ENCODE measurements at regions not wholly inside any gene's neighbourhood (a gene's known extent, or its start where the extent isn't known, plus 50 kb on each side); places are given as distances from the start of the nearest gene placed in this dataset.

DNA sequence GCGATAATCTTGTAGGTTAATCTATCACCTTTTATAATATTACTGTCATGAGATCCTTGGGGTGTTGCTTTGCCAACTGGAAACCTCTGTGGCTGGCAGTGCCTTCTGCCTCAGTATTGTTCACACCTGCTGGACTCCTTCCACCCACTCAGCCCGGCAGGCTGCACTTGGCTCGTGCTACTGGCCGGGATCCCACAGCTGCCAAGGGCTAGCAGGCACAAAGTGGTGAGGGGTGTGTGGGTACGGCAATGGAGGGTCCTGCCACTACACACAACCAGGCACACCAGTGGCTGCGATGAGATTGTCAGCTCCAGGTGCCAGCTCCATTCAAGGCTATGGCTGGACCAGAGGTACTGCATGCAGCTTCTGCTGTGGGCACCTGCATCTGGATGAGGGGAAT, 191.2 kb upstream of the LYPLAL1 start (continued):
- TF ChIP-seq CEBPG (CRISPR knock-in tag; IDR thresholded peaks at IDR 0.05) (no peak), CEBPG (tag; conservative IDR thresholded peaks at IDR 0.05 in 1 of 2, IDR thresholded peaks at IDR 0.05 in 1 of 2) (no peak), L3MBTL2 (IDR thresholded peaks at IDR 0.05) (no peak), MYNN (IDR thresholded peaks at IDR 0.05) (no peak), MYNN (CRISPR knock-in tag; IDR thresholded peaks at IDR 0.05) (no peak), MAFF (IDR thresholded peaks at IDR 0.05; ENCODE audit: low read length) (no peak)
- TF ChIP-seq, protein P1, sequence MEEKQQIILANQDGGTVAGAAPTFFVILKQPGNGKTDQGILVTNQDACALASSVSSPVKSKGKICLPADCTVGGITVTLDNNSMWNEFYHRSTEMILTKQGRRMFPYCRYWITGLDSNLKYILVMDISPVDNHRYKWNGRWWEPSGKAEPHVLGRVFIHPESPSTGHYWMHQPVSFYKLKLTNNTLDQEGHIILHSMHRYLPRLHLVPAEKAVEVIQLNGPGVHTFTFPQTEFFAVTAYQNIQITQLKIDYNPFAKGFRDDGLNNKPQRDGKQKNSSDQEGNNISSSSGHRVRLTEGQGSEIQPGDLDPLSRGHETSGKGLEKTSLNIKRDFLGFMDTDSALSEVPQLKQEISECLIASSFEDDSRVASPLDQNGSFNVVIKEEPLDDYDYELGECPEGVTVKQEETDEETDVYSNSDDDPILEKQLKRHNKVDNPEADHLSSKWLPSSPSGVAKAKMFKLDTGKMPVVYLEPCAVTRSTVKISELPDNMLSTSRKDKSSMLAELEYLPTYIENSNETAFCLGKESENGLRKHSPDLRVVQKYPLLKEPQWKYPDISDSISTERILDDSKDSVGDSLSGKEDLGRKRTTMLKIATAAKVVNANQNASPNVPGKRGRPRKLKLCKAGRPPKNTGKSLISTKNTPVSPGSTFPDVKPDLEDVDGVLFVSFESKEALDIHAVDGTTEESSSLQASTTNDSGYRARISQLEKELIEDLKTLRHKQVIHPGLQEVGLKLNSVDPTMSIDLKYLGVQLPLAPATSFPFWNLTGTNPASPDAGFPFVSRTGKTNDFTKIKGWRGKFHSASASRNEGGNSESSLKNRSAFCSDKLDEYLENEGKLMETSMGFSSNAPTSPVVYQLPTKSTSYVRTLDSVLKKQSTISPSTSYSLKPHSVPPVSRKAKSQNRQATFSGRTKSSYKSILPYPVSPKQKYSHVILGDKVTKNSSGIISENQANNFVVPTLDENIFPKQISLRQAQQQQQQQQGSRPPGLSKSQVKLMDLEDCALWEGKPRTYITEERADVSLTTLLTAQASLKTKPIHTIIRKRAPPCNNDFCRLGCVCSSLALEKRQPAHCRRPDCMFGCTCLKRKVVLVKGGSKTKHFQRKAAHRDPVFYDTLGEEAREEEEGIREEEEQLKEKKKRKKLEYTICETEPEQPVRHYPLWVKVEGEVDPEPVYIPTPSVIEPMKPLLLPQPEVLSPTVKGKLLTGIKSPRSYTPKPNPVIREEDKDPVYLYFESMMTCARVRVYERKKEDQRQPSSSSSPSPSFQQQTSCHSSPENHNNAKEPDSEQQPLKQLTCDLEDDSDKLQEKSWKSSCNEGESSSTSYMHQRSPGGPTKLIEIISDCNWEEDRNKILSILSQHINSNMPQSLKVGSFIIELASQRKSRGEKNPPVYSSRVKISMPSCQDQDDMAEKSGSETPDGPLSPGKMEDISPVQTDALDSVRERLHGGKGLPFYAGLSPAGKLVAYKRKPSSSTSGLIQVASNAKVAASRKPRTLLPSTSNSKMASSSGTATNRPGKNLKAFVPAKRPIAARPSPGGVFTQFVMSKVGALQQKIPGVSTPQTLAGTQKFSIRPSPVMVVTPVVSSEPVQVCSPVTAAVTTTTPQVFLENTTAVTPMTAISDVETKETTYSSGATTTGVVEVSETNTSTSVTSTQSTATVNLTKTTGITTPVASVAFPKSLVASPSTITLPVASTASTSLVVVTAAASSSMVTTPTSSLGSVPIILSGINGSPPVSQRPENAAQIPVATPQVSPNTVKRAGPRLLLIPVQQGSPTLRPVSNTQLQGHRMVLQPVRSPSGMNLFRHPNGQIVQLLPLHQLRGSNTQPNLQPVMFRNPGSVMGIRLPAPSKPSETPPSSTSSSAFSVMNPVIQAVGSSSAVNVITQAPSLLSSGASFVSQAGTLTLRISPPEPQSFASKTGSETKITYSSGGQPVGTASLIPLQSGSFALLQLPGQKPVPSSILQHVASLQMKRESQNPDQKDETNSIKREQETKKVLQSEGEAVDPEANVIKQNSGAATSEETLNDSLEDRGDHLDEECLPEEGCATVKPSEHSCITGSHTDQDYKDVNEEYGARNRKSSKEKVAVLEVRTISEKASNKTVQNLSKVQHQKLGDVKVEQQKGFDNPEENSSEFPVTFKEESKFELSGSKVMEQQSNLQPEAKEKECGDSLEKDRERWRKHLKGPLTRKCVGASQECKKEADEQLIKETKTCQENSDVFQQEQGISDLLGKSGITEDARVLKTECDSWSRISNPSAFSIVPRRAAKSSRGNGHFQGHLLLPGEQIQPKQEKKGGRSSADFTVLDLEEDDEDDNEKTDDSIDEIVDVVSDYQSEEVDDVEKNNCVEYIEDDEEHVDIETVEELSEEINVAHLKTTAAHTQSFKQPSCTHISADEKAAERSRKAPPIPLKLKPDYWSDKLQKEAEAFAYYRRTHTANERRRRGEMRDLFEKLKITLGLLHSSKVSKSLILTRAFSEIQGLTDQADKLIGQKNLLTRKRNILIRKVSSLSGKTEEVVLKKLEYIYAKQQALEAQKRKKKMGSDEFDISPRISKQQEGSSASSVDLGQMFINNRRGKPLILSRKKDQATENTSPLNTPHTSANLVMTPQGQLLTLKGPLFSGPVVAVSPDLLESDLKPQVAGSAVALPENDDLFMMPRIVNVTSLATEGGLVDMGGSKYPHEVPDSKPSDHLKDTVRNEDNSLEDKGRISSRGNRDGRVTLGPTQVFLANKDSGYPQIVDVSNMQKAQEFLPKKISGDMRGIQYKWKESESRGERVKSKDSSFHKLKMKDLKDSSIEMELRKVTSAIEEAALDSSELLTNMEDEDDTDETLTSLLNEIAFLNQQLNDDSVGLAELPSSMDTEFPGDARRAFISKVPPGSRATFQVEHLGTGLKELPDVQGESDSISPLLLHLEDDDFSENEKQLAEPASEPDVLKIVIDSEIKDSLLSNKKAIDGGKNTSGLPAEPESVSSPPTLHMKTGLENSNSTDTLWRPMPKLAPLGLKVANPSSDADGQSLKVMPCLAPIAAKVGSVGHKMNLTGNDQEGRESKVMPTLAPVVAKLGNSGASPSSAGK (IDR thresholded peaks at IDR 0.05), result no peak
- TF ChIP-seq, protein P2, sequence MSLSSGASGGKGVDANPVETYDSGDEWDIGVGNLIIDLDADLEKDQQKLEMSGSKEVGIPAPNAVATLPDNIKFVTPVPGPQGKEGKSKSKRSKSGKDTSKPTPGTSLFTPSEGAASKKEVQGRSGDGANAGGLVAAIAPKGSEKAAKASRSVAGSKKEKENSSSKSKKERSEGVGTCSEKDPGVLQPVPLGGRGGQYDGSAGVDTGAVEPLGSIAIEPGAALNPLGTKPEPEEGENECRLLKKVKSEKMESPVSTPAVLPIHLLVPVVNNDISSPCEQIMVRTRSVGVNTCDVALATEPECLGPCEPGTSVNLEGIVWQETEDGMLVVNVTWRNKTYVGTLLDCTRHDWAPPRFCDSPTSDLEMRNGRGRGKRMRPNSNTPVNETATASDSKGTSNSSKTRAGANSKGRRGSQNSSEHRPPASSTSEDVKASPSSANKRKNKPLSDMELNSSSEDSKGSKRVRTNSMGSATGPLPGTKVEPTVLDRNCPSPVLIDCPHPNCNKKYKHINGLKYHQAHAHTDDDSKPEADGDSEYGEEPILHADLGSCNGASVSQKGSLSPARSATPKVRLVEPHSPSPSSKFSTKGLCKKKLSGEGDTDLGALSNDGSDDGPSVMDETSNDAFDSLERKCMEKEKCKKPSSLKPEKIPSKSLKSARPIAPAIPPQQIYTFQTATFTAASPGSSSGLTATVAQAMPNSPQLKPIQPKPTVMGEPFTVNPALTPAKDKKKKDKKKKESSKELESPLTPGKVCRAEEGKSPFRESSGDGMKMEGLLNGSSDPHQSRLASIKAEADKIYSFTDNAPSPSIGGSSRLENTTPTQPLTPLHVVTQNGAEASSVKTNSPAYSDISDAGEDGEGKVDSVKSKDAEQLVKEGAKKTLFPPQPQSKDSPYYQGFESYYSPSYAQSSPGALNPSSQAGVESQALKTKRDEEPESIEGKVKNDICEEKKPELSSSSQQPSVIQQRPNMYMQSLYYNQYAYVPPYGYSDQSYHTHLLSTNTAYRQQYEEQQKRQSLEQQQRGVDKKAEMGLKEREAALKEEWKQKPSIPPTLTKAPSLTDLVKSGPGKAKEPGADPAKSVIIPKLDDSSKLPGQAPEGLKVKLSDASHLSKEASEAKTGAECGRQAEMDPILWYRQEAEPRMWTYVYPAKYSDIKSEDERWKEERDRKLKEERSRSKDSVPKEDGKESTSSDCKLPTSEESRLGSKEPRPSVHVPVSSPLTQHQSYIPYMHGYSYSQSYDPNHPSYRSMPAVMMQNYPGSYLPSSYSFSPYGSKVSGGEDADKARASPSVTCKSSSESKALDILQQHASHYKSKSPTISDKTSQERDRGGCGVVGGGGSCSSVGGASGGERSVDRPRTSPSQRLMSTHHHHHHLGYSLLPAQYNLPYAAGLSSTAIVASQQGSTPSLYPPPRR (CRISPR knock-in tag; IDR thresholded peaks at IDR 0.05; ENCODE audit: borderline replicate concordance), result no peak
